OCI-LY1 (cell line): ENCODE measurements at regions not wholly inside any gene's neighbourhood (a gene's known extent, or its start where the extent isn't known, plus 50 kb on each side); places are given as distances from the start of the nearest gene placed in this dataset.

Experiments
- EZH2 ChIP-seq: fragments of 200-600 bp; sonication (generic), shearing (Covaris generic); IDR thresholded peaks from 2 replicates; pipeline ENCODE4 v1.8.0; 2017; ENCODE audit warnings: borderline replicate concordance, mixed run types, mild to moderate bottlenecking, antibody characterized with exemption, low read length, moderate library complexity, mixed read lengths
- TF ChIP-seq, protein P1 (sequence below): fragments of 200-600 bp; sonication (generic), shearing (Covaris generic); IDR thresholded peaks from 2 replicates; pipeline ENCODE4 v1.5.1; 2017; ENCODE audit warnings: mild to moderate bottlenecking, antibody characterized with exemption, low read length, moderate library complexity, mixed read lengths

DNA sequence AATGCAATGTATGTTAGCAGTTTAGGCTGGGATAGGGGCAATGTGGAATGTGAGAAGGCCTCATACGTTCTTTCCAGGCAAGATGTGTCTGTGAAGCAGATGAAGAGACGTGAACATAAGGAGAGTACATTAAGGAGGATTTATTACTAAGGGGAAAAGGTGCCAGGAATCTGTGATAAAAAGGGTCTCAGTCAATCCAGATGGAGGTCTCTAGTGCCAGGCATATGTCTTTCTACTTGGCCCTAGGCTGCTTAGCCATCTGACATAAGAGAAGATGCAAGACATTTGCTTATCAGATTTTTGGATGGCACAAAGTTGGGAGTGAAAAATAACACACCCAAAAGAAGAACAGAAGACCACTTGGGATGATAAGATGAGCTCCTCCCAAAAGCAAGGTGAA, 93.0 kb upstream of the PRKG2 start:
- TF ChIP-seq, protein P1, sequence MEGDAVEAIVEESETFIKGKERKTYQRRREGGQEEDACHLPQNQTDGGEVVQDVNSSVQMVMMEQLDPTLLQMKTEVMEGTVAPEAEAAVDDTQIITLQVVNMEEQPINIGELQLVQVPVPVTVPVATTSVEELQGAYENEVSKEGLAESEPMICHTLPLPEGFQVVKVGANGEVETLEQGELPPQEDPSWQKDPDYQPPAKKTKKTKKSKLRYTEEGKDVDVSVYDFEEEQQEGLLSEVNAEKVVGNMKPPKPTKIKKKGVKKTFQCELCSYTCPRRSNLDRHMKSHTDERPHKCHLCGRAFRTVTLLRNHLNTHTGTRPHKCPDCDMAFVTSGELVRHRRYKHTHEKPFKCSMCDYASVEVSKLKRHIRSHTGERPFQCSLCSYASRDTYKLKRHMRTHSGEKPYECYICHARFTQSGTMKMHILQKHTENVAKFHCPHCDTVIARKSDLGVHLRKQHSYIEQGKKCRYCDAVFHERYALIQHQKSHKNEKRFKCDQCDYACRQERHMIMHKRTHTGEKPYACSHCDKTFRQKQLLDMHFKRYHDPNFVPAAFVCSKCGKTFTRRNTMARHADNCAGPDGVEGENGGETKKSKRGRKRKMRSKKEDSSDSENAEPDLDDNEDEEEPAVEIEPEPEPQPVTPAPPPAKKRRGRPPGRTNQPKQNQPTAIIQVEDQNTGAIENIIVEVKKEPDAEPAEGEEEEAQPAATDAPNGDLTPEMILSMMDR: no peak
- TF ChIP-seq EZH2: no peak
